IMR-90 (cell line): ENCODE measurements at regions not wholly inside any gene's neighbourhood (a gene's known extent, or its start where the extent isn't known, plus 50 kb on each side); places are given as distances from the start of the nearest gene placed in this dataset.

Experiments used
- BHLHE40 ChIP-seq: fragments of 150-350 bp; IDR thresholded peaks from 2 replicates; pipeline ENCODE4 v1.6.1; 2016; ENCODE audit warnings: mild to moderate bottlenecking, low read depth, low read length
- CHD1 ChIP-seq: IDR thresholded peaks from 2 replicates; pipeline ENCODE4 v1.6.1; 2012; ENCODE audit warnings: low read depth, low read length, improper control_type of control experiment
- FOS ChIP-seq: fragments of 150-350 bp; IDR thresholded peaks from 2 replicates; pipeline ENCODE4 v1.6.1; 2016; ENCODE audit warnings: low read depth, low read length
- MAZ ChIP-seq: IDR thresholded peaks from 2 replicates; pipeline ENCODE4 v1.6.1; 2012; ENCODE audit warnings: low read depth, mild to moderate bottlenecking, low read length, improper control_type of control experiment, moderate library complexity, borderline replicate concordance
- MXI1 ChIP-seq: IDR thresholded peaks from 2 replicates; pipeline ENCODE4 v1.6.1; 2012; ENCODE audit warnings: low read depth, mild to moderate bottlenecking, low read length, moderate library complexity, borderline replicate concordance
- POLR2A ChIP-seq: IDR thresholded peaks from 2 replicates; pipeline ENCODE4 v1.6.1; 2012; ENCODE audit warnings: mild to moderate bottlenecking, low read depth, low read length
- RAD21 ChIP-seq: IDR thresholded peaks from 2 replicates; pipeline ENCODE4 v1.6.1; 2012; ENCODE audit warnings: low read length, improper control_type of control experiment
- RFX5 ChIP-seq: IDR thresholded peaks from 2 replicates; pipeline ENCODE4 v1.8.0; 2012; ENCODE audit warnings: low read depth, mild to moderate bottlenecking, low read length, moderate library complexity
- SMC3 ChIP-seq: fragments of 150-350 bp; IDR thresholded peaks from 2 replicates; pipeline ENCODE4 v1.6.1; 2016; ENCODE audit warnings: low read depth, mild to moderate bottlenecking, antibody characterized with exemption, low read length, moderate library complexity
- TF ChIP-seq, protein P1 (sequence below): conservative IDR thresholded peaks from 2 replicates; pipeline ENCODE4 v1.5.1; 2012; ENCODE audit warnings: mild to moderate bottlenecking, low read depth, low read length, improper control_type of control experiment
- TF ChIP-seq, protein P2 (sequence below): fragments of 150-350 bp; IDR thresholded peaks from 2 replicates; pipeline ENCODE4 v1.6.1; 2017; ENCODE audit warnings: mild to moderate bottlenecking, antibody characterized with exemption, low read length, low read depth
- TF ChIP-seq, protein P3 (sequence below): fragments of 150-350 bp; IDR thresholded peaks from 2 replicates; pipeline ENCODE4 v1.6.1; 2016; ENCODE audit warnings: low read depth, mild to moderate bottlenecking, low read length, moderate library complexity, borderline replicate concordance

- TF ChIP-seq, protein P1, sequence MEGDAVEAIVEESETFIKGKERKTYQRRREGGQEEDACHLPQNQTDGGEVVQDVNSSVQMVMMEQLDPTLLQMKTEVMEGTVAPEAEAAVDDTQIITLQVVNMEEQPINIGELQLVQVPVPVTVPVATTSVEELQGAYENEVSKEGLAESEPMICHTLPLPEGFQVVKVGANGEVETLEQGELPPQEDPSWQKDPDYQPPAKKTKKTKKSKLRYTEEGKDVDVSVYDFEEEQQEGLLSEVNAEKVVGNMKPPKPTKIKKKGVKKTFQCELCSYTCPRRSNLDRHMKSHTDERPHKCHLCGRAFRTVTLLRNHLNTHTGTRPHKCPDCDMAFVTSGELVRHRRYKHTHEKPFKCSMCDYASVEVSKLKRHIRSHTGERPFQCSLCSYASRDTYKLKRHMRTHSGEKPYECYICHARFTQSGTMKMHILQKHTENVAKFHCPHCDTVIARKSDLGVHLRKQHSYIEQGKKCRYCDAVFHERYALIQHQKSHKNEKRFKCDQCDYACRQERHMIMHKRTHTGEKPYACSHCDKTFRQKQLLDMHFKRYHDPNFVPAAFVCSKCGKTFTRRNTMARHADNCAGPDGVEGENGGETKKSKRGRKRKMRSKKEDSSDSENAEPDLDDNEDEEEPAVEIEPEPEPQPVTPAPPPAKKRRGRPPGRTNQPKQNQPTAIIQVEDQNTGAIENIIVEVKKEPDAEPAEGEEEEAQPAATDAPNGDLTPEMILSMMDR, result no peak
- no peak for TF ChIP-seq POLR2A
- no peak for TF ChIP-seq SMC3
- TF ChIP-seq MAZ, result no peak
- TF ChIP-seq BHLHE40, result no peak
- TF ChIP-seq RFX5, result no peak
- TF ChIP-seq, protein P2, sequence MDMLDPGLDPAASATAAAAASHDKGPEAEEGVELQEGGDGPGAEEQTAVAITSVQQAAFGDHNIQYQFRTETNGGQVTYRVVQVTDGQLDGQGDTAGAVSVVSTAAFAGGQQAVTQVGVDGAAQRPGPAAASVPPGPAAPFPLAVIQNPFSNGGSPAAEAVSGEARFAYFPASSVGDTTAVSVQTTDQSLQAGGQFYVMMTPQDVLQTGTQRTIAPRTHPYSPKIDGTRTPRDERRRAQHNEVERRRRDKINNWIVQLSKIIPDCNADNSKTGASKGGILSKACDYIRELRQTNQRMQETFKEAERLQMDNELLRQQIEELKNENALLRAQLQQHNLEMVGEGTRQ, result no peak
- TF ChIP-seq RAD21, result no peak
- TF ChIP-seq, protein P3, sequence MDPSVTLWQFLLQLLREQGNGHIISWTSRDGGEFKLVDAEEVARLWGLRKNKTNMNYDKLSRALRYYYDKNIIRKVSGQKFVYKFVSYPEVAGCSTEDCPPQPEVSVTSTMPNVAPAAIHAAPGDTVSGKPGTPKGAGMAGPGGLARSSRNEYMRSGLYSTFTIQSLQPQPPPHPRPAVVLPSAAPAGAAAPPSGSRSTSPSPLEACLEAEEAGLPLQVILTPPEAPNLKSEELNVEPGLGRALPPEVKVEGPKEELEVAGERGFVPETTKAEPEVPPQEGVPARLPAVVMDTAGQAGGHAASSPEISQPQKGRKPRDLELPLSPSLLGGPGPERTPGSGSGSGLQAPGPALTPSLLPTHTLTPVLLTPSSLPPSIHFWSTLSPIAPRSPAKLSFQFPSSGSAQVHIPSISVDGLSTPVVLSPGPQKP, result no peak
- no peak for TF ChIP-seq FOS
- no peak for TF ChIP-seq CHD1
- TF ChIP-seq MXI1, result no peak
Measured at GRCh38 chr3:153337369-153337768, 175.3 kb downstream of the RAP2B start.
